Pulmonary artery endothelial cell (primary cell): ENCODE measurements at regions not wholly inside any gene's neighbourhood (a gene's known extent, or its start where the extent isn't known, plus 50 kb on each side); places are given as distances from the start of the nearest gene placed in this dataset.

ENCODE experiments used
- DNase-seq: peaks from one replicate; pipeline ENCODE4 v3.0.0-alpha.2; 2011; ENCODE audit warnings: low read depth, low spot score

GRCh38 chr7:110119883-110120581 lies 970.9 kb upstream of the LRRN3 start:
- DNase-seq = no peak

- no peak for DNase-seq
Measured at GRCh38 chr7:110129159-110129558, 961.8 kb upstream of the LRRN3 start.

- no peak for DNase-seq
Measured at GRCh38 chr7:110130669-110131068, 960.3 kb upstream of the LRRN3 start.

- no peak for DNase-seq
Measured at GRCh38 chr7:110131344-110131743, 959.6 kb upstream of the LRRN3 start.

GRCh38 chr7:110139056-110139455 lies 951.9 kb upstream of the LRRN3 start:
- DNase-seq = no peak

GRCh38 chr7:110142939-110143526 lies 947.9 kb upstream of the LRRN3 start:
- no peak for DNase-seq

GRCh38 chr7:110144599-110144998 lies 946.3 kb upstream of the LRRN3 start:
- no peak for DNase-seq

- DNase-seq = no peak
Measured at GRCh38 chr7:110148054-110148453, 942.9 kb upstream of the LRRN3 start.

GRCh38 chr7:110153222-110153621 lies 937.7 kb upstream of the LRRN3 start:
- no peak for DNase-seq

GRCh38 chr7:110156511-110156910 lies 934.4 kb upstream of the LRRN3 start:
- no peak for DNase-seq

- DNase-seq = no peak
Measured at GRCh38 chr7:110157631-110158362, 933.1 kb upstream of the LRRN3 start.

GRCh38 chr7:110168010-110168409 lies 922.9 kb upstream of the LRRN3 start:
- DNase-seq = no peak

- no peak for DNase-seq
Measured at GRCh38 chr7:110170841-110171240, 920.1 kb upstream of the LRRN3 start.

- no peak for DNase-seq
Measured at GRCh38 chr7:110177463-110177862, 913.5 kb upstream of the LRRN3 start.

GRCh38 chr7:110179037-110179436 lies 911.9 kb upstream of the LRRN3 start:
- DNase-seq = no peak

- DNase-seq = no peak
Measured at GRCh38 chr7:110181768-110182167, 909.2 kb upstream of the LRRN3 start.

GRCh38 chr7:110186334-110186733 lies 904.6 kb upstream of the LRRN3 start:
- DNase-seq = no peak

GRCh38 chr7:110187877-110188554 lies 902.9 kb upstream of the LRRN3 start:
- DNase-seq = no peak

- DNase-seq = no peak
Measured at GRCh38 chr7:110204527-110204926, 886.4 kb upstream of the LRRN3 start.

GRCh38 chr7:110205899-110206298 lies 885.0 kb upstream of the LRRN3 start:
- DNase-seq = no peak

GRCh38 chr7:110209884-110210283 lies 881.0 kb upstream of the LRRN3 start:
- no peak for DNase-seq

- DNase-seq = no peak
Measured at GRCh38 chr7:110210941-110211608, 879.9 kb upstream of the LRRN3 start.
